ENCODE measurements at regions not wholly inside any gene's neighbourhood (a gene's known extent, or its start where the extent isn't known, plus 50 kb on each side); places are given as distances from the start of the nearest gene placed in this dataset.

- DNase-seq: no peak
Measured at GRCh38 chr13:89899302-89900103, 1448.0 kb upstream of the MIR17HG start.

GRCh38 chr13:89900104-89900765 is 1447.3 kb upstream of the MIR17HG start:
- DNase-seq: peak; percentile 12 to 51 (median 41)

- DNase-seq: no peak
Measured at GRCh38 chr13:89902223-89902622, 1445.3 kb upstream of the MIR17HG start.

GRCh38 chr13:89903115-89903514 is 1444.4 kb upstream of the MIR17HG start:
- DNase-seq: no peak

- DNase-seq: no peak
Measured at GRCh38 chr13:89910166-89910565, 1437.3 kb upstream of the MIR17HG start.

GRCh38 chr13:89916551-89916950 is 1430.9 kb upstream of the MIR17HG start:
- DNase-seq: peak; percentile 4 to 36 (median 6)

- DNase-seq: no peak
Measured at GRCh38 chr13:89920461-89920860, 1427.0 kb upstream of the MIR17HG start.

GRCh38 chr13:89923052-89923451 is 1424.4 kb upstream of the MIR17HG start:
- no peak for DNase-seq

- no peak for DNase-seq
Measured at GRCh38 chr13:89923736-89924135, 1423.8 kb upstream of the MIR17HG start.

- DNase-seq: peak in 2 of 3 donors; percentile 12 to 38
Measured at GRCh38 chr13:89925107-89925506, 1422.4 kb upstream of the MIR17HG start.

- no peak for DNase-seq
Measured at GRCh38 chr13:89930861-89931260, 1416.6 kb upstream of the MIR17HG start.

- DNase-seq: no peak
Measured at GRCh38 chr13:89932902-89933301, 1414.6 kb upstream of the MIR17HG start.

GRCh38 chr13:89936256-89936655 is 1411.2 kb upstream of the MIR17HG start:
- DNase-seq: no peak

- DNase-seq: no peak
Measured at GRCh38 chr13:89937420-89937819, 1410.1 kb upstream of the MIR17HG start.

- DNase-seq: no peak
Measured at GRCh38 chr13:89940383-89940782, 1407.1 kb upstream of the MIR17HG start.

GRCh38 chr13:89943139-89943538 is 1404.3 kb upstream of the MIR17HG start:
- DNase-seq: no peak

- no peak for DNase-seq
Measured at GRCh38 chr13:89950225-89950624, 1397.3 kb upstream of the MIR17HG start.

GRCh38 chr13:89951341-89951740 is 1396.1 kb upstream of the MIR17HG start:
- no peak for DNase-seq

- DNase-seq: no peak
Measured at GRCh38 chr13:89953581-89953980, 1393.9 kb upstream of the MIR17HG start.

- DNase-seq: no peak
Measured at GRCh38 chr13:89955773-89956172, 1391.7 kb upstream of the MIR17HG start.

GRCh38 chr13:89959074-89959473 is 1388.4 kb upstream of the MIR17HG start:
- no peak for DNase-seq

- DNase-seq: no peak
Measured at GRCh38 chr13:89965252-89965651, 1382.2 kb upstream of the MIR17HG start.

- DNase-seq: no peak
Measured at GRCh38 chr13:89966524-89966923, 1381.0 kb upstream of the MIR17HG start.
